NB4 (cell line): ENCODE measurements at regions not wholly inside any gene's neighbourhood (a gene's known extent, or its start where the extent isn't known, plus 50 kb on each side); places are given as distances from the start of the nearest gene placed in this dataset.

ENCODE experiments used
- DNase-seq: peaks from one replicate; pipeline ENCODE4 v3.0.0; 2010; ENCODE audit warnings: low read depth
- H3K4me3 ChIP-seq: one replicate; pipeline ENCODE4 v1.5.1; 2011; ENCODE audit warnings: mild to moderate bottlenecking, low read depth, low read length, moderate library complexity
- CTCF ChIP-seq: IDR thresholded peaks from one replicate; pipeline ENCODE4 v1.5.1; 2012; ENCODE audit warnings: low read depth, low read length
- MYC ChIP-seq: IDR thresholded peaks from 2 replicates; pipeline ENCODE4 v1.6.1; 2011; ENCODE audit warnings: low read depth, low read length
- POLR2A ChIP-seq: IDR thresholded peaks from 2 replicates; pipeline ENCODE4 v1.6.1; 2011; ENCODE audit warnings: mild to moderate bottlenecking; ENCODE audit not compliant: insufficient read length; ENCODE audit errors: extremely low read depth
- TF ChIP-seq, protein P1 (sequence below): IDR thresholded peaks from 2 replicates; pipeline ENCODE4 v1.6.1; 2011; ENCODE audit warnings: low read depth, low read length

- no peak for TF ChIP-seq MYC
- TF ChIP-seq POLR2A = no peak
- TF ChIP-seq, protein P1, sequence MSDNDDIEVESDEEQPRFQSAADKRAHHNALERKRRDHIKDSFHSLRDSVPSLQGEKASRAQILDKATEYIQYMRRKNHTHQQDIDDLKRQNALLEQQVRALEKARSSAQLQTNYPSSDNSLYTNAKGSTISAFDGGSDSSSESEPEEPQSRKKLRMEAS = no peak
- no peak for TF ChIP-seq CTCF
- DNase-seq = no peak
- no peak overlapping the region for H3K4me3 ChIP-seq
Observed at GRCh38 chr1:56146449-56146848, 432.9 kb downstream of the PLPP3 start.

- H3K4me3 ChIP-seq = no peak overlapping the region
- no peak for TF ChIP-seq CTCF
- TF ChIP-seq MYC = no peak
- TF ChIP-seq, protein P1 = no peak
- TF ChIP-seq POLR2A = no peak
- DNase-seq = no peak
Observed at GRCh38 chr1:56145581-56145980, 433.8 kb downstream of the PLPP3 start.

DNA sequence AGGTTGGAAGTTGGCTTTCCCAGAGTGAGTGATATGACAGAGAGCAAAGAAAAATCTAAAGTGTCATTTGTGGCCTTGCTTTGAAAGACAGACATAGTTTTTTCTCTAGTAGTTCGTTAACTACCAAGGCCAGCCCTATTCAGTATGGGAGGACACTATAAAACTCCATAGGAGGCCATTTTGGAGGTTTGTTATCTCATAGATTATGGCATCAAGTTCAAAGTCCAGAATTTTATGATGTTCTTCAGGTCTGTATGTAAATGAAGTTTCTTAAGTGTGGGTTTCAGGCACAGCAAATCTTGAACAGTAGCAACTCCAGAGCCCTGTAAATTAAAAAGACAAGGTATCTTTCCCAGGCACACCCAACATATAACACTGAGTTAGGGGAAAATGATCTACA, 437.1 kb downstream of the PLPP3 start:
- DNase-seq = no peak
- H3K4me3 ChIP-seq = no peak overlapping the region
- no peak for TF ChIP-seq MYC
- no peak for TF ChIP-seq POLR2A
- no peak for TF ChIP-seq CTCF
- TF ChIP-seq, protein P1 = no peak

- no peak for DNase-seq
- no peak for TF ChIP-seq MYC
- H3K4me3 ChIP-seq = no peak overlapping the region
Observed at GRCh38 chr1:56139836-56140235, 439.5 kb downstream of the PLPP3 start.

- TF ChIP-seq MYC (no peak), CTCF (no peak), POLR2A (no peak)
- TF ChIP-seq, protein P1 = no peak
- DNase-seq = no peak
- no peak overlapping the region for H3K4me3 ChIP-seq
Observed at GRCh38 chr1:56137521-56138505, 441.6 kb downstream of the PLPP3 start.

- TF ChIP-seq, protein P1 = no peak
- no peak for TF ChIP-seq MYC
- no peak for DNase-seq
- no peak overlapping the region for H3K4me3 ChIP-seq
Observed at GRCh38 chr1:56137090-56137489, 442.3 kb downstream of the PLPP3 start.
